Aorta (tissue), 5 donors: ENCODE measurements at regions not wholly inside any gene's neighbourhood (a gene's known extent, or its start where the extent isn't known, plus 50 kb on each side); places are given as distances from the start of the nearest gene placed in this dataset.

Source experiments
- ATAC-seq: fragments of 200-7000 bp; cut with Tn5 transposase; one replicate; pipeline ENCODE4 v1.9.1; 2022; ENCODE audit warnings: moderate library complexity; ENCODE audit not compliant: low FRiP score
- DNase-seq, 2 donors: peaks; one replicate each; pipeline ENCODE4 v3.0.0-alpha.2; 2020
- H3K27ac ChIP-seq, 2 donors: one replicate each; pipeline ENCODE4 v1.5.1; 2013; ENCODE audit warnings: low read length in 2 of 2, mild to moderate bottlenecking in 2 of 2, moderate library complexity in 2 of 2, control low read depth in 1 of 2, inconsistent platforms in 1 of 2, low read depth in 1 of 2
- H3K27me3 ChIP-seq, 2 donors: one replicate each; pipeline ENCODE4 v1.6.1; 2013; ENCODE audit warnings: control low read depth in 1 of 2, low read length in 1 of 2, mild to moderate bottlenecking in 1 of 2, moderate library complexity in 1 of 2; ENCODE audit not compliant: insufficient read depth in 2 of 2, control insufficient read depth in 1 of 2
- H3K36me3 ChIP-seq, 2 donors: one replicate each; pipeline ENCODE4 v1.6.1; 2013; ENCODE audit warnings: control low read depth in 1 of 2, low read length in 1 of 2, mild to moderate bottlenecking in 1 of 2; ENCODE audit not compliant: insufficient read depth in 2 of 2, control insufficient read depth in 1 of 2
- H3K4me1 ChIP-seq, 2 donors: one replicate each; pipeline ENCODE4 v1.6.1; 2013; ENCODE audit warnings: low read length in 2 of 2, control low read depth in 1 of 2, mild to moderate bottlenecking in 1 of 2, moderate library complexity in 1 of 2; ENCODE audit not compliant: insufficient read depth in 2 of 2, control insufficient read depth in 1 of 2
- H3K4me3 ChIP-seq, 2 donors: one replicate each; pipeline ENCODE4 v1.5.1; 2013; ENCODE audit warnings: low read length in 2 of 2, control low read depth in 1 of 2, mild to moderate bottlenecking in 1 of 2
- H3K9me3 ChIP-seq: one replicate; pipeline ENCODE4 v1.6.1; 2013; ENCODE audit warnings: mild to moderate bottlenecking, low read length; ENCODE audit not compliant: control insufficient read depth
- WGBS, 2 donors: extraction: QIAGEN DNeasy Blood & Tissue Kit; methylation state at CpG; one replicate each; pipeline ENCODE4 v1.1.7; 2013; 5-methylcytosine and 5-hydroxymethylcytosine counted together
- intact Hi-C, 2 donors: fragments of 100-400 bp; cut with DNase I; formaldehyde crosslinking; loops; one replicate each; pipeline versions ENCODE4 v1.14.2 to v1.15.0; 2022
- donor health status: healthy with polysubstance abuse.
- donor health status: Bipolar disorder and iron deficiency.
- donor health status: DM: no; HTN: no; CAD: no.
- donor health status: DM: no; HTN: no; CAD: no.
- donor health status: DM: yes; HTN: yes; CAD: no.

GRCh38 chr4:180923486-180923885 is 1319.7 kb upstream of the TENM3 start:
- intact Hi-C loops = no loop called here
- Histone ChIP-seq H3K27me3 (no peaks in the 10 kb centered on the region), H3K36me3 (no peaks in the 10 kb centered on the region), H3K9me3 (no peaks in the 10 kb centered on the region), H3K4me3 (no peak overlapping the region), H3K4me1 (peaks cover 2 to 4% of the 10 kb centered on the region in 2 donors), H3K27ac (no peak overlapping the region)
- DNase-seq (no peak), ATAC-seq (no peak)

GRCh38 chr4:180925805-180926204 is 1317.4 kb upstream of the TENM3 start:
- Histone ChIP-seq H3K4me3 (no peak overlapping the region), H3K4me1 (peaks cover 2 to 4% of the 10 kb centered on the region in 2 donors), H3K27ac (no peak overlapping the region), H3K36me3 (no peaks in the 10 kb centered on the region), H3K9me3 (no peaks in the 10 kb centered on the region), H3K27me3 (no peaks in the 10 kb centered on the region)
- intact Hi-C loops = no loop called here
- no peak for ATAC-seq
- WGBS, 2 donors = 82 to 84% methylated on average over 3 of the region's 3 CpGs
- no peak for DNase-seq

- DNase-seq = no peak
- intact Hi-C loops = no loop called here
- no peak for ATAC-seq
- H3K27me3 ChIP-seq = no peaks in the 10 kb centered on the region
- H3K4me1 ChIP-seq = peaks cover 2 to 4% of the 10 kb centered on the region in 2 donors
- H3K27ac ChIP-seq = no peak overlapping the region
- WGBS, 2 donors = 66 to 80% methylated on average over 1 of the region's 1 CpG
- H3K36me3 ChIP-seq = no peaks in the 10 kb centered on the region
- H3K9me3 ChIP-seq = no peaks in the 10 kb centered on the region
- no peak overlapping the region for H3K4me3 ChIP-seq
Observed at GRCh38 chr4:180926277-180926676, 1316.9 kb upstream of the TENM3 start.

- H3K36me3 ChIP-seq = no peaks in the 10 kb centered on the region
- ATAC-seq (no peak), DNase-seq (no peak)
- intact Hi-C loops = no loop called here
- H3K9me3 ChIP-seq = no peaks in the 10 kb centered on the region
- no peak overlapping the region for H3K4me3 ChIP-seq
- no peak overlapping the region for H3K27ac ChIP-seq
- H3K4me1 ChIP-seq = no peaks in the 10 kb centered on the region
- H3K27me3 ChIP-seq = no peaks in the 10 kb centered on the region
- 30 to 34% methylated on average over 4 of the region's 4 CpGs for WGBS, 2 donors
Observed at GRCh38 chr4:180932370-180933001, 1310.7 kb upstream of the TENM3 start.

GRCh38 chr4:180937083-180937482 is 1306.1 kb upstream of the TENM3 start:
- Histone ChIP-seq H3K4me3 (no peak overlapping the region), H3K27ac (no peak overlapping the region), H3K36me3 (no peaks in the 10 kb centered on the region), H3K4me1 (no peaks in the 10 kb centered on the region), H3K9me3 (peaks cover 1% of the 10 kb centered on the region), H3K27me3 (no peaks in the 10 kb centered on the region)
- ATAC-seq = no peak
- WGBS, 2 donors = 12 to 21% methylated on average over 3 of the region's 3 CpGs
- no peak for DNase-seq
- intact Hi-C loops = no loop called here

- DNase-seq (no peak), ATAC-seq (no peak)
- H3K4me1 ChIP-seq = no peaks in the 10 kb centered on the region
- peaks cover 1% of the 10 kb centered on the region for H3K9me3 ChIP-seq
- H3K27me3 ChIP-seq = no peaks in the 10 kb centered on the region
- H3K27ac ChIP-seq = no peak overlapping the region
- intact Hi-C loops = no loop called here
- no peak overlapping the region for H3K4me3 ChIP-seq
- H3K36me3 ChIP-seq = no peaks in the 10 kb centered on the region
- WGBS, 2 donors = 85 to 95% methylated on average over 1 of the region's 1 CpG
Observed at GRCh38 chr4:180940680-180941079, 1302.5 kb upstream of the TENM3 start.

- Histone ChIP-seq H3K4me1 (no peaks in the 10 kb centered on the region), H3K27ac (no peak overlapping the region), H3K36me3 (no peaks in the 10 kb centered on the region), H3K27me3 (no peaks in the 10 kb centered on the region), H3K9me3 (peaks cover 1% of the 10 kb centered on the region), H3K4me3 (no peak overlapping the region)
- ATAC-seq (no peak), DNase-seq (no peak)
- intact Hi-C loops = no loop called here
- 63 to 65% methylated on average over 5 of the region's 5 CpGs for WGBS, 2 donors
Observed at GRCh38 chr4:180942367-180942916, 1300.8 kb upstream of the TENM3 start.

- intact Hi-C loops = no loop called here
- Histone ChIP-seq H3K4me1 (no peaks in the 10 kb centered on the region), H3K9me3 (no peaks in the 10 kb centered on the region), H3K4me3 (no peak overlapping the region), H3K27me3 (no peaks in the 10 kb centered on the region), H3K27ac (no peak overlapping the region), H3K36me3 (no peaks in the 10 kb centered on the region)
- no peak for DNase-seq
- 94 to 98% methylated on average over 4 of the region's 4 CpGs for WGBS, 2 donors
- ATAC-seq = no peak
Observed at GRCh38 chr4:180946188-180946587, 1297.0 kb upstream of the TENM3 start.

- no peaks in the 10 kb centered on the region for H3K27me3 ChIP-seq
- DNase-seq (no peak), ATAC-seq (no peak)
- no peaks in the 10 kb centered on the region for H3K36me3 ChIP-seq
- no peak overlapping the region for H3K4me3 ChIP-seq
- 9 to 12% methylated on average over 5 of the region's 5 CpGs for WGBS, 2 donors
- H3K9me3 ChIP-seq = no peaks in the 10 kb centered on the region
- no peaks in the 10 kb centered on the region for H3K4me1 ChIP-seq
- H3K27ac ChIP-seq = no peak overlapping the region
- intact Hi-C loops = no loop called here
Observed at GRCh38 chr4:180947425-180947824, 1295.8 kb upstream of the TENM3 start.
